GM12891 (cell line): ENCODE measurements at regions not wholly inside any gene's neighbourhood (a gene's known extent, or its start where the extent isn't known, plus 50 kb on each side); places are given as distances from the start of the nearest gene placed in this dataset.

Experiments used
- POLR2A ChIP-seq: IDR thresholded peaks from 2 replicates; pipeline ENCODE4 v1.6.1; 2011; ENCODE audit warnings: low read depth, low read length, control low read depth
- POLR2AphosphoS5 ChIP-seq: IDR thresholded peaks from 2 replicates; pipeline ENCODE4 v1.6.1; 2011; ENCODE audit warnings: low read depth, low read length, control low read depth
- POU2F2 ChIP-seq: IDR thresholded peaks from 2 replicates; pipeline ENCODE4 v1.6.1; 2011; ENCODE audit warnings: low read depth, mild to moderate bottlenecking, control low read depth, low read length, moderate library complexity
- SPI1 ChIP-seq: IDR thresholded peaks from 2 replicates; pipeline ENCODE4 v1.6.1; 2011; ENCODE audit warnings: low read depth, low read length, control low read depth
- TAF1 ChIP-seq: IDR thresholded peaks from 2 replicates; pipeline ENCODE4 v1.6.1; 2011; ENCODE audit warnings: low read depth, low read length, control low read depth

DNA sequence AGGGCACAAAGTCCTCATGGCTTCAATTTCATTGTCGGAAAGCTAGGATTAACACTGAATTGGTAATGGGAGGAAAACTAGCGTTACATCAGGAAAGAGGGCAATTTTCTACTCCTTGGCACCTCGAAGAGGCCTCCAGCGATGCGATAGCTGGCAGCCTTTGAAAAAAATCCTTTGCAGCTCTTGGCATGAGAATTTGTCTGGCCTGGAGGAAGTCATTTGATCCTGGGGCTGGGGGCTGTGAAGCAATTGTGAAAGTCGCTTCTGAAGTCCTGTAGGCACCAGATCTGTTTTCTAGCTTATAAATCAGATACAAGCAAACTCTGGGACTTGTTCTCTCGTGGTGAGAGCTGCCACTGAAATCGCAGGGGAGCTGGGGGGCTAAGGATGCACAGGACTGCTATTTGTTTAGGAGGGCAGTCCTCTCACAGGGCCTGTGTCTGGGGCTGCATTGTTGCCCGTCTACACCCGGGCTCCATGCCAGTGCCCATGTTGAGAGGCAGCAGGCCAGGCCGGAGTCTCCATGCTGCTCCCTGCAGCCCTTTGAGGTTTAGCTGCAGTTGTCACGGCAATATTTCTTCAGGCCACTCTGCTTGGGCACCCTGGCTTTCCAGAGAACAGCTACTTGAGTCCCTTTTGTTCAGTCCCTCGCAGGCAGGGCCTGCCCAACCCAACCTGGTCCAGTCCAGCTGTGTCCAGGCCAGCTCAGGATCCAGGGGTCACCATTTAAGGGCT lies 206.8 kb upstream of the LYZL1 start:
- TF ChIP-seq POLR2A, result no peak
- no peak for TF ChIP-seq SPI1
- TF ChIP-seq TAF1, result no peak
- no peak for TF ChIP-seq POLR2AphosphoS5
- no peak for TF ChIP-seq POU2F2
